Activated naive CD4-positive, alpha-beta T cell treated with anti-CD3 and anti-CD28 coated beads for 36 hours (primary cell): ENCODE measurements at regions not wholly inside any gene's neighbourhood (a gene's known extent, or its start where the extent isn't known, plus 50 kb on each side); places are given as distances from the start of the nearest gene placed in this dataset.
A peak's percentile ranks its signal among the peaks of the same experiment; 100 is the strongest.
"Not testable (repeated sequence)": the region's sequence is repeated elsewhere in the genome, so short reads cannot be mapped to it uniquely, and the experiment has no call there.

Experiments used
- CTCF ChIA-PET: fragments of 350-600 bp; sonication (Branson Sonifier 250); formaldehyde crosslinking; loops from one replicate; lab custom pipeline; 2021; ENCODE audit warnings: antibody characterized with exemption; lab: Charles Lee
- DNase-seq: peaks from one replicate; pipeline ENCODE4 v3.0.0-alpha.2; 2020
- H3K27ac Mint-ChIP-seq: one replicate; pipeline ENCODE4 v1.8.0; 2021; ENCODE audit warnings: mild to moderate bottlenecking, mixed read lengths
- H3K27me3 Mint-ChIP-seq: one replicate; pipeline ENCODE4 v1.8.0; 2021; ENCODE audit warnings: low read depth, mixed read lengths
- H3K36me3 Mint-ChIP-seq: one replicate; pipeline ENCODE4 v1.8.0; 2021; ENCODE audit warnings: low read depth, mixed read lengths
- H3K4me1 Mint-ChIP-seq: one replicate; pipeline ENCODE4 v1.8.0; 2021; ENCODE audit warnings: low read depth, mixed read lengths
- H3K4me3 Mint-ChIP-seq: one replicate; pipeline ENCODE4 v1.8.0; 2021; ENCODE audit warnings: mild to moderate bottlenecking, moderate library complexity, mixed read lengths
- H3K9me3 Mint-ChIP-seq: one replicate; pipeline ENCODE4 v1.8.0; 2021; ENCODE audit warnings: mixed read lengths
- intact Hi-C: fragments of 100-400 bp; cut with micrococcal nuclease; formaldehyde crosslinking; loops from one replicate; pipeline ENCODE4 v1.15.1; 2023

DNA sequence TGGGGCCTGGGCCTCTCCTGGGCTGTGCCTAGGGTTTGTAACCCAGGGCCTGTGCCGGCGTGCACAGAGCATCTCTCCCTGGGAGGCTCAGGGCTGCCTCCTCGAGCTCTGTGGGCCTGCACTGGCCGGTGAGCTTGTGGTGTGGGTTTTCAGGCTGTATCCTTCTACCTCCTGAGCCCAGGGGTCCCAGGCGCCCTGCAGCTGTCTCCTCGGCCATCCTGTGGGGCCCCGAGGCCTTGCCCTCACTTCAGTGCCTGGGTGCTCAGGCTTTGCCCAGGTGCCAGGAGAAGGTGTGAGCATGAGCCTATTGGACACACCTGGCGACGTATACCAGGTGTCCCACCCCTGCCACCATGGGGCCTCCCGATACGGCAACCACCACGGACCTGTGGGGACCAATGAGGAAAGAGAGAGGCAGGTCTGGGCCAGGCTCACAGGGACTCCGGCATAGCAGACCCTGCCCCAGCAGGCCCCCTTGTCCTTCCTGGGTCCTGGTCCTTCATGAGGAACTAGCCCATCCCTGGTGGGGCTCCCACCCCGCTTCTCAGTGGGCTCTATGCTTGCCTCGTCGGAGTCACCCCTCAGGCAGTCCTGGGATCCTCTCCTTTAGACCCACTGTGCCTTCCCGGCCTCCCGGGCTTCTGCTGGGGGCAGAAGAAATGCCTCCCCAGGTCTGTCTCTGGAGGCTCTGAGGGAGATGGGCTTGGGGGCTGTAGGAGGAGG is 400.2 kb downstream of the TMEM121 start:
- DNase-seq = peak; percentile 2
- H3K4me3 Mint-ChIP-seq = no peak overlapping the region
- no peak overlapping the region for H3K27ac Mint-ChIP-seq
- intact Hi-C loops = no loop called here
- CTCF ChIA-PET = no interaction called here
- no peaks in the 10 kb centered on the region for H3K36me3 Mint-ChIP-seq
- H3K9me3 Mint-ChIP-seq = peaks cover 2% of the 10 kb centered on the region
- peaks cover 24% of the 10 kb centered on the region for H3K27me3 Mint-ChIP-seq
- no peaks in the 10 kb centered on the region for H3K4me1 Mint-ChIP-seq

DNA sequence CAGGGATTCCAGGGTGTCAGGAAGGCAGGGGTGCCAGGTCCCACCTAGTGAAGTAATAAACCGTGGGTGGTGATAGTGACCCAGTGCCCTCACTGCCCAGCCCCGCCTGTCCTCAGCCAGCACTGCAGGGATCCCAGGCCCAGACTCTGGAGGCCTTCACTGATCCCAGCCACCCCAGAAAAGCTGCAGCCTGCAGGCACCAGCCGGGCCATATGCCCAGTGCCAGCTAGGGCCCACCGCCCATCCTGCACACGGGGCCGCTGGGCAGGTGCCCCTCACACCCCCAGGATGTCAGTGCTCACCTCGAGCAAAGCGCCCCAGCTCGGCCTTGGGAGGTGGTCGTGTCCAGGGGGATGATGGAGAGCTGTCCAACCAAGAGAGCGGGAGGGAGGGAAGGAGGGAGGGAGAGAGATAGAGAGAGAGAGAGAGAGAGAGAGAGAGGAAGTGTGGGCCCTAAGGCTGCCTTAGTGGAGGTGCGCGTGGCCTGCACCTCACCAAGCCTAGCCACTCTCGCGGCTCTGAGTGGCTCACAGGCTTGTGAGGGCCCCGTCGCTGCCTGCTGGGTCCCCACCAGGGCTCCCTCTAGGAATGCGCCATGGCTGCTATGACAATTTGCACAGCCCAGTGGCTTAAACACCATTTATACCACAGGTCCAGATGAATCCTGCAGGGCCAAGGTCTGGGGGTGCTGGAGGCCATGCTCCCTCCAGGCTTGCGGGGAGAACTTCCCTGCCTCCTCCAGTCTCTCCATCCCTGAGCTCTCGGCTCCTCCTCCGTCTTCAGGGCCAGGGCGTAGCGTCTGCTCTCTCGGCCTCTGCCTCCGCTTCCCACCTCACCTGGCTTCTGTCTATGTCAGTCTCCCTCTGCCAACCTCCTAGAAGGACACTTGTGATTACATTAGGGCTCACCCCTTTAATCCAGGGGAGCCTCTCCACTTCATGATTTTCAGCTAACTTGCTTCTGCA is 401.0 kb downstream of the TMEM121 start:
- Mint-ChIP-seq H3K27me3 (peaks cover 27% of the 10 kb centered on the region), H3K27ac (no peak overlapping the region), H3K9me3 (peaks cover 2% of the 10 kb centered on the region), H3K4me1 (no peaks in the 10 kb centered on the region), H3K4me3 (no peak overlapping the region), H3K36me3 (no peaks in the 10 kb centered on the region)
- DNase-seq = no peak
- CTCF ChIA-PET = no interaction called here
- intact Hi-C loops = no loop called here

DNA sequence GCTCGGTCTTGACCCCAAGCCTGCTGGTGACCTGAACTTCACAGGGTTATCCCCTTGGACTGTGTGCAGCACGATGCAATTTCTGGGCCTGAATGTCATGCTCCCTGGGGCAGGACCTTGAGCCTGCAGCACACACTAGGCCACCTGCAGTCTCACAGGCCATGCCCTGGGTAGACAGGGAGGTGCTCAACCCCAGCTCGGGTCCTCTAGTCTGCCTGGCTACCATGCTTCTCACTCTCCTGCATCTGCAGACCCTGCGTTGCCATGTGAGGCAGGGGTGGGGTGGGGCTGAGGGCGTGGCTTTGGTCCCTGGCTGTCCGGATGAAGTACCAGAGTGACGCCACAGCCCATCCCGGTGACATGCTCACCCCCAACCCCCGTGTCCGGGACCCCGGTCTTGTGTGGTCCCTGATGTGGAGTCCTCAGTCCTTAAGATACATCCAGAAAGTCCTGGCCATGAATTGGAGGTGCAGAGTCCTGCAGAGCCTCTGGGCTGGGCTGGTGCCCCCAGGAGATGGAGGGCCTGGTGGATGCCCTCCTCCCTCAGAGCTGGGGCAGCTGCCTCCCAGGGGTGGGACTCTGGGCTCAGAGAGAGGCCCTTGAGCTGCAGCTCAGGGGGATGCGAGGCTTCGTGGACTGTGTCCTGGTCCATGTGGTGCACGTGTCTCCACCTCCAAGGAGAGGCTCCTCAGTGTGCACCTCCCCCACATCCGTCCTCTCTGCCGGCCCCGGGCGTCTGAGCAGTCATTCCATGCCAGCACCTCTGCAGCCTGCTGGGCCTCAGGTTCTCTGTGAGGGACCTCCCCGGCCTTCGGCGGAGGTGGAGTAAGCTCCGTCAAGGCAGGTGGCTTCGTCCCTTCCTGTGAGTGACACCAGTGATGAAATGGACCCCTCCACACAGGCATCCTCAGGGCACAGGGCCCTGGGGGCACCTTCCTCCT is 402.1 kb downstream of the TMEM121 start:
- H3K4me1 Mint-ChIP-seq, CTCF ChIA-PET, H3K9me3 Mint-ChIP-seq, intact Hi-C loops, H3K27ac Mint-ChIP-seq, H3K36me3 Mint-ChIP-seq, H3K4me3 Mint-ChIP-seq: not testable (repeated sequence)
- peaks cover 31% of the 10 kb centered on the region for H3K27me3 Mint-ChIP-seq
- peak; percentile 27 for DNase-seq

DNA sequence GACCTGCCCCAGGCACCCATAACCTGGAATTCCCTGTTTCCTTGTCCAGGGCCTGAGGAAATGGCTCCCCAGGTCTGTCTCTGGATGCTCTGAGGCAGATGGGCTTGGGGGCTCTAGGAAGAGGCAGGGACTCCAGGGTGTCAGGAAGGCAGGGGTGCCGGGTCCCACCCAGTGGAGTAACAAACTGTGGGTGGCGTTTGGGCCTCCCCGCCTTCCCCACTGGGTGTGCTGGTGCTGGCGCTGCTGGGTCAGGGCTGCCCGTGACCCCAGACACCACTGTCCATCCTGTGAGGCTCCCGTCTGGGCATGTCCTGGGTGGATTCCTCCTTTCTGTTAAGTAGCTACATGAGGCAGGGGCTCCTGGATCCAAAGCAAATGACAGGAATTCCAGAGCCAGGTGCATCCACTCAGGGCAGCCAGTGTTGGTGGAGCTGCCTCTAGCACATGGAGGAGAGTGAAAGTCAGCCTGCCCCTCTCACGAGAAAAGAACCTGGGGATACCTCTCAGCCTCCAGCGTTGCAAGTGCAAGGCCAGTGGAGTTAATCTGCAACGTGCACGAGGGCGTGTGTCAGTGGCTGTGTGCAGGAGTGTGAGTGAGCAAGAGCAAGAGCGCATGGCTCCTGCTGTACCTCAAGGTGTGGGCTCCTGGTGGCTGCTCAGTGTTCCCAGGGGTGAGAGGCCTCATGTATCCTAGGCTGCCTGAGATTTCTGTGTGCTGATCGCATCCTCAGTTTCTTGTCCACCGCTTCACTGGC is 403.1 kb downstream of the TMEM121 start:
- DNase-seq = no peak
- H3K27ac Mint-ChIP-seq = no peak overlapping the region
- no peaks in the 10 kb centered on the region for H3K36me3 Mint-ChIP-seq
- CTCF ChIA-PET = no interaction called here
- no peaks in the 10 kb centered on the region for H3K9me3 Mint-ChIP-seq
- no peaks in the 10 kb centered on the region for H3K4me1 Mint-ChIP-seq
- no peak overlapping the region for H3K4me3 Mint-ChIP-seq
- H3K27me3 Mint-ChIP-seq = peaks cover 39% of the 10 kb centered on the region
- intact Hi-C loops = no loop called here

DNA sequence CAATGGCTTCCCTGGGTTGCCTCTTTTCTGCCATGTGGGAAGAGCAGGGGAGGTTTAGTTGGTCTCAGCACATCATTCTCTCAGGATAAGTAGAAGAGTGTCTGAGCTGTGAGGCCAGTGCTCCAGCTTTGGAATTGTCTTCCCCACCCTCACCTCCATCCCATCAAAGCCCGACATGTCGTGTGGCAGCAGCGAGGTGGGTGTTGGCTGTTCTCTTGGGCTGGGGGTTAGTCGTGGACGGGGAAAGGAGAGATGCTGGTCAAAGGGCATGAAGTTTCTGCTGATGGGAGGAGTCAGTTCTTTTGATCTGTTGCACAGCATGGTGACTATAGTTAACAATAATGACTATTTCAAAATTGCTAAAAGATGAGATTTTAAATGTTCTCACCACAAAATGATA is 404.2 kb downstream of the TMEM121 start:
- intact Hi-C loops = no loop called here
- DNase-seq = no peak
- H3K27me3 Mint-ChIP-seq = peaks cover 45% of the 10 kb centered on the region
- H3K9me3 Mint-ChIP-seq = peaks cover 8% of the 10 kb centered on the region
- no peaks in the 10 kb centered on the region for H3K36me3 Mint-ChIP-seq
- no peaks in the 10 kb centered on the region for H3K4me1 Mint-ChIP-seq
- CTCF ChIA-PET = no interaction called here
- no peak overlapping the region for H3K4me3 Mint-ChIP-seq
- H3K27ac Mint-ChIP-seq = no peak overlapping the region

DNA sequence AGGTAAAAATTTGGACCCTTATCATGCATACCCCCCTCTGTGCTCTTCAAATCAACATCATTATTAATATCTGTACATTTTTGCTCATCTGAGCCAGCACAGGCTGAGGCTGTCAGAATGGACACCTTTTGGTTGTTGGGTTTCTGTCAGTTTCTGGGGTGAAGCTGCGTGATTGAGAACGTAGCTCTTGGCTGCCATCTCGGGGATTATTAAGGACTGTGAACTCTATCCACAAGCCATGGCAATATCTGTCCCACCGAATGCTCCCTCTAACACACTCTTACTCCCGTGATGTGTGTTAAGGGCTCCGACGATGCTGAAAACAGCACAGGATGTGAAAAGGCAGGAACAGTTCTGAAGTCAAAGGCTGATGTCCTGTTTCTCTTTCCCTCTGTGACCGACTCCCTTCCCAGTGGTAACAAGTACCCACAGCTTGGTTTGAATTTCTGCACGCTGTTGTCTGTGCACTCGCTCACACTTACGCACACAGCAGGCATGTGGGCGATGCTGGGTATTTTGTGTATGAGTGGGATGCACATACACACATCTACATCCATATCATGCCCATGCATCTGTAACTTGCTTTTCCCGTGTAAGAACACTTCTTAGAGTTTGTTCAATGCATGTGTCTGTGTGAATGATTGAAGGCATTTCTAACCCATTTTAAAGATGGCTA is 405.6 kb downstream of the TMEM121 start:
- H3K27ac Mint-ChIP-seq = no peak overlapping the region
- H3K4me1 Mint-ChIP-seq = no peaks in the 10 kb centered on the region
- peaks cover 47% of the 10 kb centered on the region for H3K27me3 Mint-ChIP-seq
- DNase-seq = peak; percentile 15
- H3K4me3 Mint-ChIP-seq = no peak overlapping the region
- peaks cover 10% of the 10 kb centered on the region for H3K9me3 Mint-ChIP-seq
- H3K36me3 Mint-ChIP-seq = no peaks in the 10 kb centered on the region
- CTCF ChIA-PET = no interaction called here
- intact Hi-C loops = no loop called here

DNA sequence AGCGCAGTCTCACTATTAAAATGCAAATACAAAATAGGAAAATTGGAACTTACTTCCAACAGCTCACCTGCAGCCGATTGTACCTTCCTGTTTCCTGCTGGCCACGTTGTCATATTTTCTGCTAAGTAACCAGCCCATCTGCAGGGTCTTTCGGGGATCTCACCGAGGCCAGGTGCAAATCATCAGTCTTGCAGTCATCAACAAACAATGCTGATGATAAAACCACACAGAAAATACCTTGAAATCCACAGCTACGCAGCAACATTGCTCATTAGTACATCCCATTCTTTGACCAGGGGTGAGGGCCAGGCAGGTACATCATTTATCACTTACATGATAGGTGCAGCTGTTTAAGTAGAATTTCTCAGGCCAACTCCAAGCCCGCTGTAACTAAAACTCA is 406.9 kb downstream of the TMEM121 start:
- intact Hi-C loops = no loop called here
- Mint-ChIP-seq H3K4me3 (no peak overlapping the region), H3K36me3 (no peaks in the 10 kb centered on the region), H3K27me3 (peaks cover 41% of the 10 kb centered on the region), H3K9me3 (peaks cover 10% of the 10 kb centered on the region), H3K27ac (no peak overlapping the region), H3K4me1 (no peaks in the 10 kb centered on the region)
- no peak for DNase-seq
- CTCF ChIA-PET = no interaction called here

DNA sequence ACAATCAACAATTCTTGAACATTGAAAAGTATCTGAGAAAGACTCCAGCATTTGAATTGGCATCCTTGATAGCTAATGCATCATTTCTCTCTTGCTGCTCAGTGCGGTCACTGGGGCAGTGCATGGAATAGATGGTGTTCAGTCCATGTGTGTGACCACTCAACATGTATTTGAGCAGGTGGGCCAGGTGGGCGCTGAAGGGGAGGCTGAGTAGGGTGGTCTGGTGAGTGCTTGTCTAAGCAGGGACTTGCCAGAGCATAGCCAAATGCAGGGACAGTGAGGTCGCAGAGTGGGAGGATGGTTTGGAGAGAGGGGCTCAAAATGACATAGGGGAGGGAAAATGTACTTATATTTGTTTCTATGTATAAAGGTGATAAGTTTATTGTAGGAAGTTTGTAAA is 409.0 kb downstream of the TMEM121 start:
- peaks cover 32% of the 10 kb centered on the region for H3K27me3 Mint-ChIP-seq
- H3K9me3 Mint-ChIP-seq = peaks cover 20% of the 10 kb centered on the region
- CTCF ChIA-PET = interaction anchor here (0.5 kb wide), 1 partner anchor 529 kb away, joined by 4 read pairs; no protein-coding TSS in a partner anchor
- H3K36me3 Mint-ChIP-seq = peaks cover 1% of the 10 kb centered on the region
- no peaks in the 10 kb centered on the region for H3K4me1 Mint-ChIP-seq
- intact Hi-C loops = no loop called here
- no peak for DNase-seq
- H3K27ac Mint-ChIP-seq = no peak overlapping the region
- no peak overlapping the region for H3K4me3 Mint-ChIP-seq

DNA sequence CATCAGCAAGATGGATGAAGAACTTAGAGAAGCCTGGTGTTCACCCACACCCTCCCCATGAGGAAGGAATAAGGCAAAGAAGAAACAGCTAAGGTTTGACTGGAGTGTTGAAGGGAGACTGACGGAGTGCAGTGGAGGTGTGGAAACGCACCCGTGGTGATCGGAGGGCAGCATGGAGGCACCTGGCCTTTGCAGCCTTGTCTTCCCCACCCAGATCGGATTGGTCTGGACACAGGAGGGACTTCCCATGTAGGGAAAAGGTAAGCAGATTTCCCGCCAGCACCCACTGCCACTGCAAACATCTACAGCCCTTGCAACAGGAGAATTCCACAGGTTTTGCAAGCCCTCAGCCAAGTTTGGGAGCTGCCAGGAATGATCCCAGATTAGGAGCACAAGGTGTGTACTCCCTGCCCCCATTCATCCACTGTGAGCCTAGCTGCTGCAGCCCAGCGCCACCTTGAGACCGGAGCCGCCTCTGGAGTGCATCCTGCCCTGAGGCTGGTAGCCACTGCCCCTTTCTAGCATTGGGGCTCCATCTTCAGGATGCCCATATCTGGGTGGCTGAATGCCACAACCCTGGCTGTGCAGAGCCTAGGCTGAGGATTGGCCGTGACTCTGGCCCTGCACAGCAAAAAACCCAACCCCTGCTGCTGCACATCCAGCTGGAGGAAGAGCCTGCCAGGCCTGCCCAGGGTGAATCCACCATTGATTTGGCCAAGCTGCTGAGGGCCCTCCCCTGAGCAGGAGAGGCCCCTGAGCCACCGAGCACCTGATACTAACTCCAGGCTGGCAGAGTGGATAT is 411.1 kb downstream of the TMEM121 start:
- H3K9me3 Mint-ChIP-seq = peaks cover 20% of the 10 kb centered on the region
- intact Hi-C loops = no loop called here
- no peaks in the 10 kb centered on the region for H3K4me1 Mint-ChIP-seq
- H3K4me3 Mint-ChIP-seq = no peak overlapping the region
- peaks cover 1% of the 10 kb centered on the region for H3K36me3 Mint-ChIP-seq
- no peak overlapping the region for H3K27ac Mint-ChIP-seq
- CTCF ChIA-PET = interaction anchor here (1.1 kb wide), 1 partner anchor 8 kb away, joined by 4 read pairs; no protein-coding TSS in a partner anchor
- peaks cover 20% of the 10 kb centered on the region for H3K27me3 Mint-ChIP-seq
- DNase-seq = no peak

DNA sequence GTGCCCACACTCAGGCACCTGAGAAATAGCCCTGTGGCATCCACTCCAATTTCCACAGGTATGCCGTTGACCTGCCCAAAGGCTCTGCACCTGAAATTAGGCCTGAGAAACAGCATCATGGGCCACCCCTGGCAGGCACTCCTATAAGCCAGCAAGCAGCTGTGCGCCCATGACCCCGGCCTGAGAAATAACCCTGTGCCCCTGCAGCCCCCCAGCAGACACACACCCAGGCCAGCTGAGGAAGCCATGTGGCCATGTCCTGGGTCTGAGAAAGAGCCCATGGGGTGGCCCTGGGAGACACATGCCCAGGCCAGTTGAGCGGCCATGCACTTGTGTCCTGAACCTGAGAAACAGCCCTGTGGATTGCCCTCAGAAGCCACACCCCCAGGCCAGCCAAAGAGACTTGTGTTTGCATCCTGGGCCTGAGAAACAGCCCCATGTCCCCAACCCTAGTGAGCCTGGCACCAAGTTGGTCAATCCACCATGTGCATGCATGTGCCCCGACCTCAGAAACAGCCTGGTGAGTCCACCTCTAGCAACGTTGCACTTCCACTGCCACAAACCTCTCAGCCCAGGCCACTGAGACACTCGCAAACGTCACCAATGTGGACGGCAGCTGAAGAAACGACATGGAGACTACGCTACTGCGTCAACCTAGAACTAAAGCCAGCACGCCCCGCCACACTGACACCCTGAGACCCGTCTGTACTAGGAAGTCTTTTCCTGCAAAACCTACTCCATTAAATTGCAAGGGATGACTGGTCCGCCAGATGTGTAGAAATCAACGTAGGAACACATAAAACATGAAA is 411.9 kb downstream of the TMEM121 start:
- Mint-ChIP-seq H3K4me3 (no peak overlapping the region), H3K27ac (no peak overlapping the region), H3K4me1 (no peaks in the 10 kb centered on the region), H3K36me3 (peaks cover 1% of the 10 kb centered on the region), H3K27me3 (peaks cover 18% of the 10 kb centered on the region), H3K9me3 (peaks cover 20% of the 10 kb centered on the region)
- CTCF ChIA-PET = no interaction called here
- DNase-seq = no peak
- intact Hi-C loops = no loop called here
